ENCODE measurements at regions not wholly inside any gene's neighbourhood (a gene's known extent, or its start where the extent isn't known, plus 50 kb on each side); places are given as distances from the start of the nearest gene placed in this dataset.

GRCh38 chr18:27449104-27449503, 264.0 kb upstream of the CHST9 start:
- no peaks in the 10 kb centered on the region for H3K23me2 ChIP-seq (ENCODE audit: insufficient read length, low read depth, low read length, poor library complexity, severe bottlenecking)
- peaks cover 6 to 12% (median 7%) of the 10 kb centered on the region in 3 experiments; a peak in 4 of 7 replicates for H3K36me3 Mint-ChIP-seq (ENCODE audit: insufficient read depth in 1 of 3, low read depth in 3 of 3)
- no peak overlapping the region for H2AFZ ChIP-seq (ENCODE audit: low read length)
- no peak overlapping the region for H2BK20ac ChIP-seq (ENCODE audit: low read depth, low read length, poor library complexity, severe bottlenecking)
- TF ChIP-seq CTCF (conservative IDR thresholded peaks at IDR 0.05): no peak
- peaks cover 5% of the 10 kb centered on the region for H3K9me3 ChIP-seq (ENCODE audit: control insufficient read depth, low read depth, low read length)
- no peak overlapping the region for H2BK120ac ChIP-seq (ENCODE audit: low read depth, low read length, poor library complexity, severe bottlenecking)
- no peak overlapping the region for H2BK5ac ChIP-seq (ENCODE audit: insufficient read length, low read length)
- no peak overlapping the region for H4K8ac ChIP-seq (replicated peaks; ENCODE audit: insufficient read length, low read depth, low read length)
- no peak overlapping the region for H3K23ac ChIP-seq (ENCODE audit: insufficient read length, low read depth, low read length)
- H3K56ac ChIP-seq (ENCODE audit: insufficient read length, low read depth, low read length): no peak overlapping the region
- H3K4me1 ChIP-seq (ENCODE audit: insufficient read depth, low read length): no peaks in the 10 kb centered on the region
- H3K4me1 Mint-ChIP-seq: peaks cover 4 to 7% of the 10 kb centered on the region in 2 experiments
- no peak overlapping the region for H3K4me2 ChIP-seq (ENCODE audit: insufficient read depth, insufficient read length, low read length)
- H2BK12ac ChIP-seq (ENCODE audit: insufficient read length, low read depth, low read length): no peak overlapping the region
- H3K27ac Mint-ChIP-seq: no peak overlapping the region
- H4K5ac ChIP-seq (ENCODE audit: insufficient read length, low read depth, low read length): no peak overlapping the region
- no CpG with 5 or more reads among the region's 7 CpGs for WGBS (ENCODE audit: extremely low coverage, insufficient read length, low lambda C conversion rate)
- peaks cover 5 to 9% of the 10 kb centered on the region in 2 experiments; a peak in 3 of 5 replicates for H3K9me3 Mint-ChIP-seq
- H3K79me1 ChIP-seq (ENCODE audit: insufficient read depth, low read depth, low read length, poor library complexity, severe bottlenecking): no peaks in the 10 kb centered on the region
- no peaks in the 10 kb centered on the region for H3K27me3 ChIP-seq (ENCODE audit: insufficient read depth, low read length)
- no peak overlapping the region for H3K18ac ChIP-seq (ENCODE audit: insufficient read length, low read depth, low read length)
- no peak overlapping the region for H2BK15ac ChIP-seq (ENCODE audit: low read depth, low read length)
- no peak overlapping the region for H3K4ac ChIP-seq (ENCODE audit: low read depth, low read length)
- DNase-seq: no peak
- H4K91ac ChIP-seq (ENCODE audit: insufficient read length, low read depth, low read length): no peak overlapping the region
- H4K20me1 ChIP-seq (ENCODE audit: control insufficient read depth, insufficient read depth, insufficient read length): no peaks in the 10 kb centered on the region
- H3K27ac ChIP-seq (ENCODE audit: insufficient read length, low read depth, low read length): no peak overlapping the region
- no peak overlapping the region for H2AK5ac ChIP-seq (ENCODE audit: insufficient read length, low read length)
- H3K27me3 Mint-ChIP-seq (ENCODE audit: low read depth): no peaks in the 10 kb centered on the region
- H3K79me2 ChIP-seq (ENCODE audit: insufficient read depth, low read length): no peaks in the 10 kb centered on the region
- no peak overlapping the region for H3K14ac ChIP-seq (ENCODE audit: insufficient read depth, low read length)
- no peak overlapping the region for H3K4me3 Mint-ChIP-seq
- H3K9ac ChIP-seq (ENCODE audit: extremely low read depth, insufficient read length, low read length): no peak overlapping the region
- no peak overlapping the region for H3T11ph ChIP-seq (ENCODE audit: low read length)
